Renal cortical epithelial cell (primary cell): ENCODE measurements at regions not wholly inside any gene's neighbourhood (a gene's known extent, or its start where the extent isn't known, plus 50 kb on each side); places are given as distances from the start of the nearest gene placed in this dataset.
A peak's percentile ranks its signal among the peaks of the same experiment; 100 is the strongest.

ENCODE experiments used
- DNase-seq: peaks from one replicate; pipeline ENCODE4 v3.0.0-alpha.2; 2011; ENCODE audit warnings: low read depth

GRCh38 chr4:90007494-90008167 is 113.0 kb downstream of the MMRN1 start:
- DNase-seq: no peak

GRCh38 chr4:90012918-90013317 is 114.3 kb upstream of the CCSER1 start:
- DNase-seq: no peak

GRCh38 chr4:90024519-90024918 is 102.7 kb upstream of the CCSER1 start:
- no peak for DNase-seq

GRCh38 chr4:90025248-90025647 is 101.9 kb upstream of the CCSER1 start:
- peak; percentile 32 for DNase-seq

- DNase-seq: no peak
Measured at GRCh38 chr4:90027565-90027964, 99.6 kb upstream of the CCSER1 start.

- DNase-seq: no peak
Measured at GRCh38 chr4:90028460-90028859, 98.7 kb upstream of the CCSER1 start.

- no peak for DNase-seq
Measured at GRCh38 chr4:90030202-90030601, 97.0 kb upstream of the CCSER1 start.

GRCh38 chr4:90030953-90031352 is 96.2 kb upstream of the CCSER1 start:
- peak; percentile 36 for DNase-seq

GRCh38 chr4:90039122-90039521 is 88.1 kb upstream of the CCSER1 start:
- DNase-seq: no peak

- no peak for DNase-seq
Measured at GRCh38 chr4:90051999-90052398, 75.2 kb upstream of the CCSER1 start.

GRCh38 chr4:90057091-90057490 is 70.1 kb upstream of the CCSER1 start:
- no peak for DNase-seq

GRCh38 chr4:90060039-90060438 is 67.2 kb upstream of the CCSER1 start:
- no peak for DNase-seq

- peak; percentile 13 for DNase-seq
Measured at GRCh38 chr4:90061881-90062280, 65.3 kb upstream of the CCSER1 start.

- DNase-seq: no peak
Measured at GRCh38 chr4:90064196-90064595, 63.0 kb upstream of the CCSER1 start.

GRCh38 chr4:90069151-90069550 is 58.0 kb upstream of the CCSER1 start:
- DNase-seq: peak; percentile 60

GRCh38 chr4:90071289-90072235 is 55.6 kb upstream of the CCSER1 start:
- DNase-seq: no peak

GRCh38 chr4:90074322-90074886 is 52.8 kb upstream of the CCSER1 start:
- no peak for DNase-seq
